Activated T-helper 1 cell treated with Interleukin-2 at 50 U/mL for 16 hours (primary cell): ENCODE measurements at regions not wholly inside any gene's neighbourhood (a gene's known extent, or its start where the extent isn't known, plus 50 kb on each side); places are given as distances from the start of the nearest gene placed in this dataset.
A peak's percentile ranks its signal among the peaks of the same experiment; 100 is the strongest.

Experiments
- DNase-seq: peaks from one replicate; pipeline ENCODE4 v3.0.0-alpha.2; 2020; ENCODE audit warnings: low read depth

- DNase-seq: no peak
These were observed 292.0 kb downstream of the RPLP1 start for GRCh38 chr15:69744391-69745162.

DNA sequence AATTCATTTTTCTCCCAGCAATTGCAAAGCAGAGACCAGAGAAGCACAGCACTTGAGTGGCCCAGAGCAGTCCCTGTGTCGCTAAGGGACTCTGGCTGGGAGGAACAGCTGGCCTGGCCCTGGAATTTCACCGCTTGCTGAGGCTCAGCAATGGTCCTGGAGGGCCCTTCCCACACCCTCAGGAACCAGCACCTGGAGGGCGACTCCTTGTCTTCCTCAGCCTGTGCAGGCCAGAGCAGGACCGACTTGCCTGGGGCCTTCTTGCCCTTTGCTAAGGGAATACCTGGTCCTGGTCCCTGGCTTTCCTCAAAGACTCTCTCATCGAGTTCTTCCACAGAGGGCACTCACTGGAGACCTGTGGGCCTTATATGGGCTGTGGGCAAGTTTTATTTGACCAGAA lies 294.6 kb downstream of the RPLP1 start:
- no peak for DNase-seq

DNA sequence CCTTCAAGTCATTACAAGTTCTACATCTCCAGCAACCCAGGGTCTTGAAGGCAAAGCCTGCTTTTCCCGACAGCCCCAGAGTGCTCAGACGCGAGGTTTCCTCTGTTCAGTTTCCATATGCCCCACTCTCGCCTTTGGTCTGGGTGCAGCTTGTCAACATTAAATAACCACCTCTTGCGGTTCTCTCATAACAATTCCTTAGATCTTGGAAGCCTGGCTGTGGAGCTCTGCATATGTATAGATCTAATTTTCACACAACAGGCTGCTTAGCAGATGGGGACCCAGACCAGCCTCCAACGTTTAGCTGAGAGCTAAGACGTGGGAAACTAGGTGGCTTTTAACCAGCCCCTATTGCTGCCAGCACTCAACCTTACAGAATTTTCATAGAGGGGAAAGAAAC lies 295.5 kb downstream of the RPLP1 start:
- no peak for DNase-seq

- no peak for DNase-seq
These were observed 296.1 kb downstream of the RPLP1 start for GRCh38 chr15:69748576-69749185.

DNA sequence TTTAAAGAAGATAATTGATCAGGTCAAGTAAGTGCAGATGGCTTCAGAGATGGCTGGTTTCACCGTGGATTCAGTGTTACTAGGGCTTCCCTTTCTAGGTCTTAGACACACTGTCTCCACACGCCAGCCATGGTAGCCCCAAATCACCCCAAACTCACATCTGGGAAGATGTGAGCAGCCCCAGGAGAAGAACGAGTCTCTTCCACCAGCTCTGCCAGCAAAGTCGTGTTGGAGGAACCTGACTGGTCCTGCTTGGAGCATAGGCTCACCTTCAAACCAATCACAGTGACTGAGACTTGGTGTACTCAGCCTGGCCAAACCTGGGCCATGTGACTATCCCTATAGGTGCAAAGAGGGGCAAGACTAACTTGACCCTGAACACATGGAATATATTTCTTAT lies 296.7 kb downstream of the RPLP1 start:
- no peak for DNase-seq

- DNase-seq: no peak
These were observed 297.2 kb downstream of the RPLP1 start for GRCh38 chr15:69749797-69750196.

DNA sequence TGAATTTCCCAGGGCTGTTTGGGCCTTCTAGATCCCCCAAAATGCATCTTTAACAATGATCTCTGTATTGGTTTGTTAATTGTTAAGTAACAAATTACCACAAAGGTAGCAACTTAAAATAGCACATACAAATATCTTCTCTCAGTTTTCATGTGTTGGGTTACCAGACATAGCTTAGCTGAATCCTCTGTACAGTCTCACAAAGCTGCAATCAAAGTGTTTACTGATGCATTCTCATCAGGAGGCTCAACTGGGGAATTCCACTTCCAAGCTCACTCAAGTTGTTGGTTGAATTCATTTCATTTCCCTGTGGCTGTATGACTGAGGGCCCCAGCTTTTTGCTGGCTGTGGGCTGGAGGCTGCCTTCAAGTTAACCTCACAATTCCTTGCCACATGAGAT lies 297.6 kb downstream of the RPLP1 start:
- no peak for DNase-seq

- no peak for DNase-seq
These were observed 298.5 kb downstream of the RPLP1 start for GRCh38 chr15:69751147-69751546.

- no peak for DNase-seq
These were observed 298.9 kb downstream of the RPLP1 start for GRCh38 chr15:69751566-69751965.

GRCh38 chr15:69753867-69754266 lies 301.2 kb downstream of the RPLP1 start:
- no peak for DNase-seq

GRCh38 chr15:69754313-69754712 lies 301.7 kb downstream of the RPLP1 start:
- no peak for DNase-seq

DNA sequence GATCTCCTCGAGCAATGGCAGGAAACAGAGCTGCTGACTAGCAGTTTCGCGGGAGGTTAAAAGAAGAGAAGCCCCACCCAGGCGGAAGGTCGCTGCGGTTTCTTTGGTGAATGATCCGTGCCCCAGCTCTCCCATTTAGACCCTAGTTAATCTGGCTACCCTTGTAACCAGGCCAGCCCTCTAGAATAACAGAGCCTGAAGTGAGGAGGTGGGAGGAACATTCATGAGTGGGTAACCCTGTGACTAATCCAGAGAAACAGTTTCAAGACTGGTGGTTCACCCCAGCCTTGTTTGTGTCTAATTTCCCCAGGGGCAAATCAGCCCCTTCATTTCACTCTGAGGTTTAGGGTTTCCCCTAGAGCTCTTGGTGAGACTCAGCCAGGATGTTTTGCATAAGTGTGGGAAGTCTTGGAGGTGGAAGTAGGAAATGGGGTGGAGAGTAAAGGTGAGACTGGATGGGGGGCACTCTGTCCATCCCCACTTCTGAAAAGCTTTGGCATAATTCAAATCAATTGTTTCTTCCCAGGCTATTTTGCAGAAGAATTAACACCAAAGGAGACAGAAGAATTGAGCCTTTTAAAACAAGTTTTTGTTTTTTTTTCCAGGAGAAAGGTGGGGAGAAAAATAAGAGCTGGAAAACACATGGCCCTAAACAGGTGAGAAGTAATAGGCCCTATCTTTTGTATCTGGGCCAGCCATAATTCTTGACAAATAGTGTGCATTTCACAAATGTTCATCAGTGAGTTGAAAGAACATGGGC lies 303.1 kb downstream of the RPLP1 start:
- DNase-seq: peak; percentile 58

- no peak for DNase-seq
These were observed 303.8 kb downstream of the RPLP1 start for GRCh38 chr15:69756440-69756839.

- DNase-seq: no peak
These were observed 304.6 kb downstream of the RPLP1 start for GRCh38 chr15:69757186-69757585.

GRCh38 chr15:69758291-69758771 lies 305.7 kb downstream of the RPLP1 start:
- DNase-seq: no peak

DNA sequence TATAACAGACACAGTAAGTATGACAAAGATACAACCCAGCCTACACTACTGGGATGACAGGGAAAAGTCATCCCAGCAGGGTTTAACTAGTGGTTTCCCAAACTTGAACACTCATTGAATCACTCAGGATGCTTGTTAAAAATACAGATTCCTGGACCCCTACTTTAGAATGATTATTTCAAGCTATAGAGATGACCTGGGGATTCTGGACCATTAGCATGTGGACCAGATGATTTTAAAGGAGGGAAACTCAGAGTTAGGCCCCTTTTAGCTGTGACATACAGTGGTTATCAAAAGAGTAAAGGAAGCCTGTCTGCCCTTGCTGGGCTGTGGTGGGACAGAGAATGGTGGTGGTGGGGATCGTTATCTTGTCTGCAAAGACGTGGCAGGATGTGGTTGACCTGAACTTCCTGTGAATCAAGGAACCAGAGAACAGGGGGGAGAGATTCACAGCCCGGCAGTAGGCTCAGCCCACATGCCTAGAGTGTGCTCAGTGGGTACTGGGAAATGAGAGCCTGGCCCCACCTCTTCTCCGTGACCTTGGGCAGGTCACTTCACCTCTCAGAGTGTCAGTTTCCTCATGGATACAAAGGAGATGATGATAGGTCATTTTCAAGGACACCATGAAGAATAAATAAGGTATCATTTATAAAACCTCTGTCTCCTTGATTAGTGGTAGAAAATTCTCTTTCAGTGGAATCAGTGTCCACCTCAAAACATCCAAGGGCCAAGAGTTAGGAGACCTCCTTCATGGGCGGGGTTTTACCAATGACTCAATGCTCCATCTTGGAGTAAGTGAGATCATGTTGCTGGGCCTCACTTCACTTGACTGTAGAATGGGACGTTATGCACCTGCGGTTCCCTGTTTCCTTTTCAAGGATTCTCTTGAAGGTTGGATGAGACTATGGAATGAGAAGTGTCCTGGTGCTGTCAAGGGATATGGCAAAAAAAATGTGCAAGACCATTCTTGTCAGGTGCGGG lies 306.5 kb downstream of the RPLP1 start:
- DNase-seq: peak; percentile 77

- no peak for DNase-seq
These were observed 307.7 kb downstream of the RPLP1 start for GRCh38 chr15:69760258-69760845.

DNA sequence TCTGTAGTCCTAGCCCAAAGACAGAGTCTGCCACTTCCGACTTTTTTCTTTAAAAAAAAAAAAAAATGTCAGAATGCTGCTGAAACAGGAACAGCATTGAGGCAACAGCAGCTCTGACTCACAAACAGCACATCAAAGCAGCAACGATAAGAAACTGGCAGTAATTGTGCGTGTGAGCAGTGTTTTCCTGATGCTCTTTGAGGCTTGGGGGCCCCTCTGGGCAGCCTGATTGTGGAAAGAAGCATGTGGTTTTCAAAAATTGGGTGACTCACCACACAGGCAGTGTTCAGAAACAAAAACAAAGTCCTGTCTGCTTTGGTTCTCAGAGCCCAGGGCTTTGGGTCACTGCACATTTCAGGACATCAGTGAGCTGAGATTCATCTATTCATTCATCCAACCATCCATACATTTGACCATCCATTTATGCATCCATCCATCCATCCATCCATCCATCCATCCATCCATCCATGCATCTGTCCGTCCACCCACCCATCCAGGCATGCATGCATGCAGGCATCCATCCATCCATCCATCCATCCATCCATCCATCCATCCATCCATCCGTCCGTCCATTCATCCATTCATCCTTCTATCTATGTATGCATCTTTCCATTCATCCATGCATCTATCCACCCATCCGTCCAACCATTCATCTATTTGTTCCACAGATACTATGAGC lies 308.4 kb downstream of the RPLP1 start:
- peak; percentile 70 for DNase-seq

GRCh38 chr15:69762373-69763148 lies 309.9 kb downstream of the RPLP1 start:
- no peak for DNase-seq

- no peak for DNase-seq
These were observed 311.2 kb downstream of the RPLP1 start for GRCh38 chr15:69763831-69764230.
